ENCODE measurements at regions not wholly inside any gene's neighbourhood (a gene's known extent, or its start where the extent isn't known, plus 50 kb on each side); places are given as distances from the start of the nearest gene placed in this dataset.

DNA sequence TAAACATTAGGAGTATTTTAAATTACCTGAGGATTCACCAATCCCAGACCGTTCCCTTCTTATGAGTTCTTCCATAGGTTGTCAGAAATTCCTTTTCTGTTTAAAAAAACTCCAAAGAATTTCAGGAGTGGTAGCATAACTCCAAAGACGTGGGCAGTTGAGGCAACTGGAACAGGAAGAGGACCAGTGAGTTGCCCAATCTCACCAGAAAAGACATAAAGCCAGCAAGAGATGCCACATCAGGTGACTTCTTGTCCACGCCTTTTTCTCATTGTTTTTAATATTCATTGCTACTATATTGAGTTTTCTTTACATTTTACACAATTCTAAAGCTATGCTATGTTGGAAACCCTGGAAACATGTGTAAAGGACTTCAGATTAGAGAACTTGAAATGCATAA, 88.1 kb upstream of the JAK1 start:
- TF ChIP-seq, protein P1, sequence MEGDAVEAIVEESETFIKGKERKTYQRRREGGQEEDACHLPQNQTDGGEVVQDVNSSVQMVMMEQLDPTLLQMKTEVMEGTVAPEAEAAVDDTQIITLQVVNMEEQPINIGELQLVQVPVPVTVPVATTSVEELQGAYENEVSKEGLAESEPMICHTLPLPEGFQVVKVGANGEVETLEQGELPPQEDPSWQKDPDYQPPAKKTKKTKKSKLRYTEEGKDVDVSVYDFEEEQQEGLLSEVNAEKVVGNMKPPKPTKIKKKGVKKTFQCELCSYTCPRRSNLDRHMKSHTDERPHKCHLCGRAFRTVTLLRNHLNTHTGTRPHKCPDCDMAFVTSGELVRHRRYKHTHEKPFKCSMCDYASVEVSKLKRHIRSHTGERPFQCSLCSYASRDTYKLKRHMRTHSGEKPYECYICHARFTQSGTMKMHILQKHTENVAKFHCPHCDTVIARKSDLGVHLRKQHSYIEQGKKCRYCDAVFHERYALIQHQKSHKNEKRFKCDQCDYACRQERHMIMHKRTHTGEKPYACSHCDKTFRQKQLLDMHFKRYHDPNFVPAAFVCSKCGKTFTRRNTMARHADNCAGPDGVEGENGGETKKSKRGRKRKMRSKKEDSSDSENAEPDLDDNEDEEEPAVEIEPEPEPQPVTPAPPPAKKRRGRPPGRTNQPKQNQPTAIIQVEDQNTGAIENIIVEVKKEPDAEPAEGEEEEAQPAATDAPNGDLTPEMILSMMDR (IDR thresholded peaks at IDR 0.05), result no peak
- no peak for TF ChIP-seq POLR2A (IDR thresholded peaks at IDR 0.05)

All from adrenal gland (tissue), 5 donors.